Loucy (cell line): ENCODE measurements at regions not wholly inside any gene's neighbourhood (a gene's known extent, or its start where the extent isn't known, plus 50 kb on each side); places are given as distances from the start of the nearest gene placed in this dataset.

Source experiments
- H2AFZ ChIP-seq: fragments of 200-600 bp; sonication (generic); 2 replicates; pipeline ENCODE4 v1.6.0; 2016; ENCODE audit warnings: antibody characterized with exemption, mild to moderate bottlenecking, low read length, moderate library complexity
- H3F3A ChIP-seq: fragments of 200-600 bp; 2 replicates; pipeline ENCODE4 v1.6.0; 2016; ENCODE audit warnings: antibody characterized with exemption, low read depth, mild to moderate bottlenecking
- H3K27me3 ChIP-seq: fragments of 200-600 bp; sonication (generic); 2 replicates; pipeline ENCODE4 v1.6.1; 2014; ENCODE audit warnings: low read length, mild to moderate bottlenecking; ENCODE audit not compliant: insufficient read depth, poor library complexity, severe bottlenecking
- H3K36me3 ChIP-seq: fragments of 200-600 bp; sonication (generic); 2 replicates; pipeline ENCODE4 v1.6.1; 2016; ENCODE audit warnings: low read length; ENCODE audit not compliant: insufficient read depth
- H3K4me1 ChIP-seq: fragments of 200-600 bp; sonication (generic); 2 replicates; pipeline ENCODE4 v1.5.1; 2014; ENCODE audit warnings: low read length, mild to moderate bottlenecking; ENCODE audit not compliant: insufficient read depth, poor library complexity, severe bottlenecking
- H3K4me2 ChIP-seq: fragments of 200-600 bp; sonication (generic); 2 replicates; pipeline ENCODE4 v1.6.0; 2014; ENCODE audit warnings: antibody characterized with exemption, low read length, low read depth, mild to moderate bottlenecking; ENCODE audit not compliant: poor library complexity, severe bottlenecking
- H3K4me3 ChIP-seq: fragments of 200-600 bp; sonication (generic); 2 replicates; pipeline ENCODE4 v1.5.1; 2014; ENCODE audit warnings: low read length, mild to moderate bottlenecking, mixed read lengths; ENCODE audit not compliant: poor library complexity, severe bottlenecking
- H3K79me2 ChIP-seq: fragments of 200-600 bp; sonication (generic); 2 replicates; pipeline ENCODE4 v1.6.1; 2014; ENCODE audit warnings: low read length; ENCODE audit not compliant: insufficient read depth
- H3K9ac ChIP-seq: fragments of 200-600 bp; sonication (generic); 2 replicates; pipeline ENCODE4 v1.6.0; 2014; ENCODE audit warnings: mild to moderate bottlenecking, low read depth, low read length, moderate library complexity; ENCODE audit not compliant: poor library complexity, severe bottlenecking
- H3K9me2 ChIP-seq: fragments of 200-600 bp; sonication (generic); replicated peaks from 2 replicates; pipeline ENCODE4 v1.6.1; 2016; ENCODE audit warnings: low read depth, low read length, mixed read lengths
- H3K9me3 ChIP-seq: fragments of 200-600 bp; sonication (generic); 2 replicates; pipeline ENCODE4 v1.6.1; 2014; ENCODE audit warnings: mild to moderate bottlenecking, antibody characterized with exemption, low read length, low read depth; ENCODE audit not compliant: insufficient read depth
- H4K20me1 ChIP-seq: fragments of 200-600 bp; sonication (generic); 2 replicates; pipeline ENCODE4 v1.6.0; 2014; ENCODE audit warnings: antibody characterized with exemption, low read length, mild to moderate bottlenecking; ENCODE audit not compliant: insufficient read depth, poor library complexity, severe bottlenecking
- EZH2phosphoT487 ChIP-seq: fragments of 200-600 bp; IDR thresholded peaks from 2 replicates; pipeline ENCODE4 v1.6.1; 2018; ENCODE audit warnings: antibody characterized with exemption, mild to moderate bottlenecking, moderate library complexity, borderline replicate concordance
- TF ChIP-seq, protein P1 (sequence below): fragments of 200-600 bp; sonication (generic); conservative IDR thresholded peaks from 2 replicates; pipeline ENCODE4 v1.5.1; 2014; ENCODE audit warnings: mild to moderate bottlenecking, antibody characterized with exemption, low read length

DNA sequence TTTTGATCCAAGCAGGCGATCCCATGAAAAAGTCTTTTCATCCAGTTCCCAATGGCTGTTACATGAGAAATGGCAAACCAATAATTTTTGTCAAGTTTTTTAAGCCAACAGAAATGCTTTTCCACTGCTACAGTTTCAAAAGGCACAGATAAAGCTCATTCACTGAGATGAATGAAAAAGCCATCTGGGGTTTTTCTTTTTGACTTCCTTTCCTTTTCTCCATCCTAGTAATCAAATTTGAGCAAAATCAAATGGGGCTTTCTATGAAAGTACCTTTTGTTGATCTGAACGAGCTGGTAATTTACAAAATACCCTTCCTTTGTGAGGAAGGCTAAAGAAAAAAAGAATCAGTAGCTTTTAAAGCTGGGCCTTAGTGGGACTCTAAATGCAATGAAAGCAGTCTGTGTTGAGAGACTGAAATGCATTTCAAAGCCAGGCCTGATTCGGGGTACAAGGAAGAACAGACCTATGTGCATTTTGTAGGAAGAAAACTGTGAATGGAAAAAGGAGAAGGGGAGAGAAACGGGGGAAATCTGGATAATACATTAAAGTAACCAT, 185.2 kb upstream of the DNAJC19 start:
- Histone ChIP-seq H3K9me2 (no peaks in the 10 kb centered on the region), H3F3A (no peaks in the 10 kb centered on the region), H4K20me1 (no peaks in the 10 kb centered on the region), H3K36me3 (no peaks in the 10 kb centered on the region), H3K9me3 (no peaks in the 10 kb centered on the region), H3K4me3 (no peak overlapping the region), H3K27me3 (no peaks in the 10 kb centered on the region), H2AFZ (peak overlapping the region; percentile 55; the same call in 1 of the 2 replicates), H3K4me1 (no peaks in the 10 kb centered on the region), H3K79me2 (no peaks in the 10 kb centered on the region), H3K4me2 (no peak overlapping the region), H3K9ac (no peak overlapping the region)
- no peak for TF ChIP-seq EZH2phosphoT487
- TF ChIP-seq, protein P1, sequence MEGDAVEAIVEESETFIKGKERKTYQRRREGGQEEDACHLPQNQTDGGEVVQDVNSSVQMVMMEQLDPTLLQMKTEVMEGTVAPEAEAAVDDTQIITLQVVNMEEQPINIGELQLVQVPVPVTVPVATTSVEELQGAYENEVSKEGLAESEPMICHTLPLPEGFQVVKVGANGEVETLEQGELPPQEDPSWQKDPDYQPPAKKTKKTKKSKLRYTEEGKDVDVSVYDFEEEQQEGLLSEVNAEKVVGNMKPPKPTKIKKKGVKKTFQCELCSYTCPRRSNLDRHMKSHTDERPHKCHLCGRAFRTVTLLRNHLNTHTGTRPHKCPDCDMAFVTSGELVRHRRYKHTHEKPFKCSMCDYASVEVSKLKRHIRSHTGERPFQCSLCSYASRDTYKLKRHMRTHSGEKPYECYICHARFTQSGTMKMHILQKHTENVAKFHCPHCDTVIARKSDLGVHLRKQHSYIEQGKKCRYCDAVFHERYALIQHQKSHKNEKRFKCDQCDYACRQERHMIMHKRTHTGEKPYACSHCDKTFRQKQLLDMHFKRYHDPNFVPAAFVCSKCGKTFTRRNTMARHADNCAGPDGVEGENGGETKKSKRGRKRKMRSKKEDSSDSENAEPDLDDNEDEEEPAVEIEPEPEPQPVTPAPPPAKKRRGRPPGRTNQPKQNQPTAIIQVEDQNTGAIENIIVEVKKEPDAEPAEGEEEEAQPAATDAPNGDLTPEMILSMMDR = no peak

DNA sequence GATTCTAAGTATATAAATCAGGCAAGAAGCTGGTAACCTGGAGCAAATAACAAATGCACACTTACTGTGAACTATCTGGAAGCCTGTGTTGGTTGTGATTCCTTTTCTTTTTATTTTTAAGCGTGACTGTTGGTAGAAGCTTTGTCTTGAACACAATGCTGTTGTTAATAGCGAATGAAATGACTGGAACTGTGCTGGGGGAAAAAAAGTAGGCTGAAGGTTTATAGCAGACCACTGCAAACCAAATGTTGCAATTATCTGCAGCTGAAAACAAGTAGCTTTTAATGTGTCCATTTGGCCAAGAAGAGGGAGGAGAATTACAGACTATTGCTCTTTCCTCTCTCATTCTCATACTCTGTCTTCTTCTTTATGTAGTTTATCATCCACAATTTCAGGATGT, 184.5 kb upstream of the DNAJC19 start:
- Histone ChIP-seq H3K9ac (no peak overlapping the region), H3K9me3 (no peaks in the 10 kb centered on the region), H3K9me2 (no peaks in the 10 kb centered on the region), H2AFZ (no peak overlapping the region), H3K4me2 (no peak overlapping the region), H3K27me3 (no peaks in the 10 kb centered on the region), H3F3A (no peaks in the 10 kb centered on the region), H3K4me1 (no peaks in the 10 kb centered on the region), H3K4me3 (no peak overlapping the region), H4K20me1 (no peaks in the 10 kb centered on the region), H3K79me2 (no peaks in the 10 kb centered on the region), H3K36me3 (no peaks in the 10 kb centered on the region)
- TF ChIP-seq EZH2phosphoT487 = no peak
- TF ChIP-seq, protein P1 = no peak

DNA sequence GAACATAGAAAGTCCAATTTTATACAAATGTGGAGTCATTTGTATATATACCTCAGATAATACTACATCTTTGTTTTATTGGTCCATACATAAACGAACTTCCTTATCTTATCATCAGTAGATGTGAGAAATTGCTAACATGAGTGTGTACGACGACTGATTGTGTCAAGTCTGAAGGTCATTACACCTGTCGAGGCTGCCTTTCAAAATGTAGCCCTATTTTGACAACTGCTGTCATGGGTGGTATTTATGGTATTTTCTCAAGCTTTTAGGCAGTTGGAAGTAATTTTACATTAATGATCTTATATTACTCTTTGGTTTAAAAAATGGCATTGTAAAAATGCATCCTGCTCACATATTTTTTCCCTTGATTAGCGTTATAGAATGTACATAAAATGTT, 183.7 kb upstream of the DNAJC19 start:
- TF ChIP-seq EZH2phosphoT487 = no peak
- TF ChIP-seq, protein P1 = no peak
- no peaks in the 10 kb centered on the region for H3K9me3 ChIP-seq

More for the DNA sequence above, 183.7 kb upstream of the DNAJC19 start:
- H3K9ac ChIP-seq = no peak overlapping the region
- H3K4me2 ChIP-seq = no peak overlapping the region
- H3K4me3 ChIP-seq = no peak overlapping the region
- no peak overlapping the region for H2AFZ ChIP-seq
- no peaks in the 10 kb centered on the region for H3K4me1 ChIP-seq
- no peaks in the 10 kb centered on the region for H3K79me2 ChIP-seq
- no peaks in the 10 kb centered on the region for H3K27me3 ChIP-seq
- no peaks in the 10 kb centered on the region for H3K36me3 ChIP-seq
- H3F3A ChIP-seq = no peaks in the 10 kb centered on the region
- no peaks in the 10 kb centered on the region for H4K20me1 ChIP-seq
- H3K9me2 ChIP-seq = no peaks in the 10 kb centered on the region
